ENCODE measurements at regions not wholly inside any gene's neighbourhood (a gene's known extent, or its start where the extent isn't known, plus 50 kb on each side); places are given as distances from the start of the nearest gene placed in this dataset.
"Not testable (repeated sequence)": the region's sequence is repeated elsewhere in the genome, so short reads cannot be mapped to it uniquely, and the experiment has no call there.

GRCh38 chr21:14058566-14058965 is 152.2 kb downstream of the LIPI start:
- intact Hi-C loops (cut with DNase I, micrococcal nuclease): no loop called here
- no peak for DNase-seq
- no peaks in the 10 kb centered on the region for H3K9me3 Mint-ChIP-seq (ENCODE audit: low read depth)
- no peaks in the 10 kb centered on the region for H3K27me3 Mint-ChIP-seq
- ChIA-PET POLR2A (no interaction called here), CTCF (no interaction called here)
- H3K4me1 Mint-ChIP-seq: no peaks in the 10 kb centered on the region
- H3K27ac Mint-ChIP-seq: no peak overlapping the region
- H3K36me3 Mint-ChIP-seq (ENCODE audit: low read depth): no peaks in the 10 kb centered on the region
- no peak overlapping the region for H3K4me3 Mint-ChIP-seq
- no peak for ATAC-seq

DNA sequence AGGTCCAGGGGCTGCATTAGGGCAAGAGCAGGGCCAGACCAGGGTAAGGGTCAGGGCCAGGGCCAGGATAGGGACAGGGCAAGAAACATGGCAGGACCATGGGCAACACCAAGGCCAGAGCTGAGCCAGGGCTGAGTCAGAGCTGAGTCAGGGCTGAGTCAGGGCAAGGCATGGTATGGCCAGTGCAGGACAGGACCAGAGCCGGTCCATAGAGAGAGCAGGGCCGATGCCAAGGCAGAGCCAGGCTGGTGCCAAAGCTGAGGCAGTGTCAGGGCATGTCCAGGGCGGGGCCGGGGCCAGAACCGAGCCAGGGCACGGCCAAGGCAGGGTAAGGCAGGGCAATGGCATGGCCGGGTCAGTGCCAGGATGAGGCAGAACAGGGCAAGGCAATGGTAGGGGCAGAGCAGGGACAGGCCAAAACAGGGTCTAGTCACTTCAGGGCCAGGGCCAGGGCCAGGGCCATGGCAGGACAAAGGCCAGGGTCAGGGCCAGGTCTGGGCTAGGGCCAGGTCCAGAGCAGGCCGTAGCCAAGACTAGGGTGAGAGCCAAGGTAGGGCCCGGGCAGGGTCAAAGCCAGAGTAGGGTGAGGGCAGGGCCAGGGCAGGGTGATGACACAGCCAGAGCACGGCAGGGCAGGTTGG is 152.8 kb downstream of the LIPI start:
- H3K4me1 Mint-ChIP-seq; ATAC-seq; H3K27me3 Mint-ChIP-seq; H3K27ac Mint-ChIP-seq; DNase-seq; POLR2A ChIA-PET; intact Hi-C loops (cut with DNase I, micrococcal nuclease); H3K4me3 Mint-ChIP-seq; CTCF ChIA-PET; H3K9me3 Mint-ChIP-seq (ENCODE audit: low read depth); H3K36me3 Mint-ChIP-seq (ENCODE audit: low read depth): not testable (repeated sequence)

DNA sequence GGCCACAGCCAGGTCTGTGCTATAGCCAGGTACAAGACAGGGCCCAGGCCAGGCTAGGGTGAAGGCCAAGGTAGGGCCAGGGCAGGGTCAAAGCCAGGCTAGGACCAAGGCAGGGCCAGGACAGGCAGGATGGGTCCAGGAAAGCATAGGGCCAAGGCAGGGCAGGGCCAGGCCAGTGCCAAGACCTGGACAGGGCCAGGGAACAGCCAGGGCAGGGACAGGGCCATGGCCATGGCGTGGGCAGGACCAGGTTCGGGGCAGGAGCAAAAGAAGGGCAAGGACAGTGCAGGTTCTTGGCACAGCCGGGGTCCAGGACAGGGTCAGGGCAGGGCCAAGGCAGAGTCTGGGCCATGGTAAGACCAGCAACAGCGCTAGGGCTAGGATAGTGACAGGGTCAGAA is 153.4 kb downstream of the LIPI start:
- Mint-ChIP-seq H3K9me3 (ENCODE audit: low read depth) (no peaks in the 10 kb centered on the region), H3K4me3 (no peak overlapping the region), H3K36me3 (ENCODE audit: low read depth) (no peaks in the 10 kb centered on the region), H3K27ac (no peak overlapping the region), H3K27me3 (no peaks in the 10 kb centered on the region), H3K4me1 (no peaks in the 10 kb centered on the region)
- intact Hi-C loops (cut with DNase I, micrococcal nuclease): no loop called here
- no peak for ATAC-seq
- no peak for DNase-seq
- ChIA-PET CTCF (no interaction called here), POLR2A (no interaction called here)

GRCh38 chr21:14056771-14057191 is 154.0 kb downstream of the LIPI start:
- no peak for DNase-seq
- CTCF ChIA-PET: no interaction called here

DNA sequence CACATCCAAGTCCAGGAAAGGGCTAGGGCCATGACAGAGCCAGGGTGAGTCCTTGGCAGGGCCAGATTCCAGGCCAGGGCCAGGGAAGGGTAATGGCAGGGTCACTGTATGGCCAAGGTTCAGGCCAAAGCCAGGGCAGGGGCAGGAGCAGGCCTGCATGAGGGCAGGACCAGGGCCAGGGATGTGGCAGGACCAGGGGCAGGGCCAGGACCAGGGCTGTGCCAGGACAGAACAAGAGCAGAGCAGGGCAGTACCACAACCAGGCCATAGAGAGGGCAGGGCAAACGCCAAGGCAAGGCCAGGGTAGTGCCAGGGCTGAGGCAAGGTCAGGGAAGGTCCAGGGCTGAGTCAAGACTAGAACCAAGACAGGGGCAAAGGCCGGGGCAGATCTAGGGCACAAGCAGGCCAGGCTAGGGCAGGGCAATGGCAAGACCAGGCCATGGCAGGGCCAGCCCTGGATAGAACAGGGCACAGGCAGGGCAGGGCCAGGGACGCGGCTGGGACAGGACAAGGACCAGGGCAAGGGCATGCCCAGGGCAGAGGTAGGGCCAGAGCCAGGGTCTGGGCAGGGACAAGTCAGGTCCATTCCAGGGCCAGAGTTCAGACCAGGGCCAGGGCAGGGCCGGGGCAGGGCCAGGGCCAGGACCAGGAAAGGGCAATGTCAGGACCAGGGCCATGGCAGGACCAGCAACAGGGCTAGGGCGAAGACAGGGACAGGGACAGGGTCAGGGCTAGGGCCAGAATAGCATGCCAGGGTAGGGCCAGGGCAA is 154.8 kb downstream of the LIPI start:
- POLR2A ChIA-PET; H3K36me3 Mint-ChIP-seq (ENCODE audit: low read depth); intact Hi-C loops (cut with DNase I, micrococcal nuclease); DNase-seq; H3K4me1 Mint-ChIP-seq; ATAC-seq; H3K9me3 Mint-ChIP-seq (ENCODE audit: low read depth); H3K4me3 Mint-ChIP-seq; H3K27me3 Mint-ChIP-seq; CTCF ChIA-PET; H3K27ac Mint-ChIP-seq: not testable (repeated sequence)

More at GRCh38 chr21:14056771-14057191, 154.0 kb downstream of the LIPI start:
- ATAC-seq: no peak
- Mint-ChIP-seq H3K9me3 (ENCODE audit: low read depth) (no peaks in the 10 kb centered on the region), H3K27me3 (no peaks in the 10 kb centered on the region), H3K27ac (no peak overlapping the region), H3K4me3 (no peak overlapping the region), H3K4me1 (no peaks in the 10 kb centered on the region), H3K36me3 (ENCODE audit: low read depth) (no peaks in the 10 kb centered on the region)
- intact Hi-C loops (cut with DNase I, micrococcal nuclease): no loop called here
- POLR2A ChIA-PET: no interaction called here

DNA sequence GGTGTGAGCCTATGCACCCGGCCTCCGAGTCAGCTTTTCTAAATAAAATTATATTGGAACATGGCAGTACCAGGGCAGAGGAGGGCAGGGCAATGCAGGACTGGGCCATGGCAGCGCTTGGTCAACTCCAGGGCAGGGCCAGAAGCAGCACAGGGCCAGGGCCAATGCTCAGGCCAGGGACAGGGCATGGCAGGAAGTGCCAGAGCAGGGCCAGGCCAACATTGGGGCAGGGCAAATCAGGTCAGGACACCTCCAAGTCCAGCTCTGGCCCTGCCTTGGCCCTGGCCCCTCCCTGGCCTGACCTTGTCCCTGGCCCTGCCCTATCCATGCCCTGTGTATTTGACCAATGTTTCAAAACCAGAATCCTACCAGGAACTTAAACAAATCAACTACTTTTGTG is 156.1 kb downstream of the LIPI start:
- Mint-ChIP-seq H3K4me3 (no peak overlapping the region), H3K27me3 (no peaks in the 10 kb centered on the region), H3K27ac (no peak overlapping the region), H3K4me1 (peaks cover 5% of the 10 kb centered on the region), H3K9me3 (ENCODE audit: low read depth) (no peaks in the 10 kb centered on the region), H3K36me3 (ENCODE audit: low read depth) (no peaks in the 10 kb centered on the region)
- intact Hi-C loops (cut with DNase I, micrococcal nuclease): no loop called here
- DNase-seq: no peak
- ChIA-PET POLR2A (no interaction called here), CTCF (no interaction called here)
- no peak for ATAC-seq

DNA sequence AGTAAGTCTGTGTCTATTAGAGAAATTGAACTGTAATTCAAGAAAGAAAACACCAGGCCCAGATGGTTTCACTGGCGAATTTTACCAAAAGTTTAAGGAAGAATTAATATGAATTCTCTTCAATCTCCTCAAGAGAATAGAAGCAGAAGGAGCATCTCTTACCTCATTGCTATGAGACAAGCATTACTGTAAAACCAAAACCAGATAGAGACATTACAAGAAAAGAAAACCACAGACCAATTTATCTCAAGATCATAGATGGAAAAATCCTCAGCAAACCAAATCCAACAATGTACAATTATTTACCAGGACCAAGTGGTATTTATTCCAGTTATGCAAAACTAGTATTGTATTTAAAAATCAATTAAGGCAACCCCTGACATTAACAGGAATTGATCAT is 160.6 kb downstream of the LIPI start:
- intact Hi-C loops (cut with DNase I, micrococcal nuclease): no loop called here
- ChIA-PET POLR2A (no interaction called here), CTCF (no interaction called here)
- no peak for DNase-seq
- no peak for ATAC-seq
- H3K36me3 Mint-ChIP-seq (ENCODE audit: low read depth): no peaks in the 10 kb centered on the region
- H3K27me3 Mint-ChIP-seq: no peaks in the 10 kb centered on the region
- H3K4me3 Mint-ChIP-seq: no peak overlapping the region
- no peaks in the 10 kb centered on the region for H3K9me3 Mint-ChIP-seq (ENCODE audit: low read depth)
- H3K27ac Mint-ChIP-seq: no peak overlapping the region
- peaks cover 8% of the 10 kb centered on the region for H3K4me1 Mint-ChIP-seq

- H3K27me3 Mint-ChIP-seq: no peaks in the 10 kb centered on the region
- no peaks in the 10 kb centered on the region for H3K36me3 Mint-ChIP-seq (ENCODE audit: low read depth)
- peaks cover 8% of the 10 kb centered on the region for H3K4me1 Mint-ChIP-seq
- ATAC-seq (no peak), DNase-seq (no peak)
- CTCF ChIA-PET: interaction anchor here (0.6 kb wide), 1 partner anchor 46 kb away, joined by 3 read pairs; no protein-coding TSS in a partner anchor
- POLR2A ChIA-PET: no interaction called here
- no peak overlapping the region for H3K4me3 Mint-ChIP-seq
- no peaks in the 10 kb centered on the region for H3K9me3 Mint-ChIP-seq (ENCODE audit: low read depth)
- intact Hi-C loops (cut with DNase I, micrococcal nuclease): loop anchor here in 1 of 2 experiments (10.0 kb wide), 1 partner anchor 158 kb away; no protein-coding TSS in a partner anchor
- no peak overlapping the region for H3K27ac Mint-ChIP-seq
These were observed 164.4 kb downstream of the LIPI start for GRCh38 chr21:14046401-14046800.

DNA sequence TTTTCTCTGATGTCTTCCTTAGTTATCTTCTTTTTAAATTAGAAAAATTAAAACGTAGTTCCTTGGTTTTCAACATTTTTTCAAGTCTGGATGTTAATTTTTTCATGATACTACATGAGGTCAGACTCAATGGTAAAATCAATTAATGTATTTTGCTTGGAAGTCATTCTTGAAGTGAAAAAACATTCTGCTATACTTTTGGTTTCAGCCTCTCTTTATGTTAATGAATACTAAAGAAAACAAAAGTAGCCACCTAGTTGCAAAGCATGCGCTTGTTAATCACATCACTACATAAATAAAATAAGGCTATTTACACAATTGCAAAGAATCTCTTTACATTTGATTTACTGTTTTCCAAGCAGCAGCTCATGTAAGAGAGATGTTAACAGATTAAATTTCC is 170.4 kb downstream of the LIPI start:
- Mint-ChIP-seq H3K4me1 (no peaks in the 10 kb centered on the region), H3K9me3 (ENCODE audit: low read depth) (no peaks in the 10 kb centered on the region), H3K27ac (no peak overlapping the region), H3K4me3 (no peak overlapping the region), H3K27me3 (no peaks in the 10 kb centered on the region), H3K36me3 (ENCODE audit: low read depth) (peaks cover 4% of the 10 kb centered on the region)
- ATAC-seq: no peak
- intact Hi-C loops (cut with DNase I, micrococcal nuclease): loop anchor here in 1 of 2 experiments (10.0 kb wide), 1 partner anchor 164 kb away; no protein-coding TSS in a partner anchor
- ChIA-PET CTCF (interaction anchor here (0.5 kb wide), 1 partner anchor 1393 kb away, joined by 5 read pairs; no protein-coding TSS in a partner anchor), POLR2A (no interaction called here)
- no peak for DNase-seq

- Mint-ChIP-seq H3K4me1 (peaks cover 12% of the 10 kb centered on the region), H3K4me3 (peak overlapping the region; percentile 84)
- intact Hi-C loops (cut with DNase I, micrococcal nuclease): loop anchor here in 1 of 2 experiments (5.0 kb wide), 1 partner anchor 46 kb away; no protein-coding TSS in a partner anchor
- H3K36me3 Mint-ChIP-seq (ENCODE audit: low read depth); H3K9me3 Mint-ChIP-seq (ENCODE audit: low read depth); CTCF ChIA-PET; ATAC-seq; H3K27ac Mint-ChIP-seq; H3K27me3 Mint-ChIP-seq; POLR2A ChIA-PET; DNase-seq: not testable (repeated sequence)
These were observed 182.1 kb downstream of the LIPI start for GRCh38 chr21:14028619-14029018.

DNA sequence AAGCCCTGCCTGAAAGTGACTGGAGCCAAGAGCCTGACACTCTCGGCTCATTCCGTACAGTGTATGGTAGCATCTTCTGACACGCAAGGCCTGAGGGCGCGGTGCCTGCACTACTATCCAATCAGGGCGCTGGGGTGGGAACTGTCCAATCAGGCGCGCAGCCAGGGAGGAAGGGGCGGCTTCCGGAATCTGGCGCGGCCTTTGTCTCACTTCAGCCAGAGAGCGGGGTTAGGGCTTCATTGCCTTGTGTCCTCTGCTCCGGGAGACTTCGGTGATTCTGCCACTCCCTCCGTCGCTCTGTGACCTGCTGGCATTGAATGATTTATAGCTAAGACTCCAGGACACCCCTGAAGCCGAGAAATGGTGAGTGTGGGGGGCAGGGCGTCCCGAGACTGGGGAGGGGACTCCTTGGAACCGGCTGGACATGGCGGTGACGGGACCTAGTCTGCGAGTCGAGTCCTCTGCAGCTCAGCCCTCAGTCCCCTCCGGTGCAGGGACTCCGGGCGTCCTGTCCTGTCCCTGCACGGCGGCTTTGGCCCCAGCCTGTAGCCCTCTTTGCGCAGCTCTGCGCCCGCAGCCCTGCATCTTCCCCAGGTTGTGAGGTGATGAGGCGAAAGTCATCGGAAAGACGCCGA is 183.4 kb downstream of the LIPI start:
- CTCF ChIA-PET; H3K27me3 Mint-ChIP-seq; H3K36me3 Mint-ChIP-seq (ENCODE audit: low read depth); H3K9me3 Mint-ChIP-seq (ENCODE audit: low read depth); POLR2A ChIA-PET: not testable (repeated sequence)
- ATAC-seq (peak; percentile 100), DNase-seq (peak; percentile 96)
- Mint-ChIP-seq H3K4me1 (peaks cover 12% of the 10 kb centered on the region), H3K4me3 (peak overlapping the region; percentile 84), H3K27ac (peak overlapping the region; percentile 79)
- intact Hi-C loops (cut with DNase I, micrococcal nuclease): loop anchor here in 1 of 2 experiments (1.0 to 5.0 kb wide), 4 partner anchors 45 to 355 kb away; partner anchors contain the start of genes HSPA13 and RBM11

DNA sequence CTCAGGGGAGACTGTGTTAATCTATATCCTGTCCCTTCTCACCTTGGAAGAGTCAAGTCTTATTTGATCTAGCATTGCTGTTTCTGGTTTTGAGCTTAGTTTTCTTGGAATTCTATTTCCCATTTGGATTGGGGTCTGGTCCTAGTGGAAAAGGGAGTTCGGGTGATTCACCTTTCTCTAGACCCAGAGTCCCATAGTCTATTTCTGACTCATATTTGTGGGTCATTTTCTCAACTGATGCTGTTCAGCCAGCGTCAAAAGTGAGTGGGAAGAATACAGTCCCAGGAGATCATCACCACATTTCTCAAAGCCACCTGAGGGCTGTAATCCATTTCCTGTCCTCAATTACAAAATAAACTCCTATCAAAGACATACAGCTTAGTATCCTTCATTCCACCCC is 190.6 kb downstream of the LIPI start:
- H3K4me1 Mint-ChIP-seq; DNase-seq; H3K4me3 Mint-ChIP-seq; H3K36me3 Mint-ChIP-seq (ENCODE audit: low read depth); POLR2A ChIA-PET; H3K27ac Mint-ChIP-seq; H3K9me3 Mint-ChIP-seq (ENCODE audit: low read depth); H3K27me3 Mint-ChIP-seq; CTCF ChIA-PET; ATAC-seq; intact Hi-C loops (cut with DNase I, micrococcal nuclease): not testable (repeated sequence)

Data from activated CD4-positive, alpha-beta T cell treated with anti-CD3 and anti-CD28 coated beads for 36 hours (primary cell).